Esophagus muscularis mucosa (tissue), 4 donors: ENCODE measurements at regions not wholly inside any gene's neighbourhood (a gene's known extent, or its start where the extent isn't known, plus 50 kb on each side); places are given as distances from the start of the nearest gene placed in this dataset.

Source experiments
- DNase-seq: peaks from one replicate; pipeline ENCODE4 v3.0.0-alpha.2; 2017; ENCODE audit errors: extremely low spot score
- H3K27ac ChIP-seq, 4 donors: fragments of 200-600 bp; sonication (generic); replicated peaks in 1 of 4; 1 replicate in 3 of 4; 2 replicates in 1 of 4; pipeline ENCODE4 v1.5.1; 2016 to 2019; ENCODE audit warnings: mild to moderate bottlenecking in 1 of 4
- H3K27me3 ChIP-seq, 4 donors: fragments of 200-600 bp; sonication (generic); one replicate each; pipeline versions ENCODE4 v1.5.1 to v1.6.0; 2016 to 2019
- H3K36me3 ChIP-seq, 4 donors: fragments of 200-600 bp; sonication (generic); one replicate each; pipeline ENCODE4 v1.5.1; 2016 to 2019
- H3K4me1 ChIP-seq, 4 donors: fragments of 200-600 bp; sonication (generic); one replicate each; pipeline ENCODE4 v1.5.1; 2016 to 2019
- H3K4me3 ChIP-seq, 4 donors: fragments of 200-600 bp; sonication (generic); 1 replicate in 2 of 4; 2 replicates in 2 of 4; pipeline ENCODE4 v1.5.1; 2016 to 2019; ENCODE audit warnings: mild to moderate bottlenecking in 4 of 4, moderate library complexity in 1 of 4
- H3K9me3 ChIP-seq, 4 donors: fragments of 200-600 bp; sonication (generic); 1 replicate in 3 of 4; 2 replicates in 1 of 4; pipeline ENCODE4 v1.5.1; 2016 to 2019
- EP300 ChIP-seq: sonication (generic); formaldehyde crosslinking; IDR thresholded peaks from one replicate; pipeline ENCODE4 v1.6.1; 2017; ENCODE audit warnings: antibody characterized with exemption
- POLR2A ChIP-seq: fragments of 450-650 bp; IDR thresholded peaks from one replicate; pipeline ENCODE4 v1.6.1; 2017; ENCODE audit warnings: antibody characterized with exemption, moderate library complexity, mild to moderate bottlenecking, low read depth
- POLR2AphosphoS5 ChIP-seq, 2 donors: sonication (generic); formaldehyde crosslinking; IDR thresholded peaks; one replicate each; pipeline ENCODE4 v1.6.1; 2017; ENCODE audit warnings: antibody characterized with exemption in 2 of 2
- WGBS: methylation state at CpG from one replicate; pipeline ENCODE4 v1.1.5; 2018; 5-methylcytosine and 5-hydroxymethylcytosine counted together
- intact Hi-C: fragments of 100-400 bp; cut with DNase I; formaldehyde crosslinking; loops from one replicate; pipeline ENCODE4 v1.15.1; 2023
- TF ChIP-seq, protein P1 (sequence below), 3 experiments: fragments of 200-600 bp in 2 of 3; fragments of 450-650 bp in 1 of 3; sonication (generic) in 2 of 3; IDR thresholded peaks; one replicate each; pipeline ENCODE4 v1.5.1; 2017 to 2019; ENCODE audit warnings: antibody characterized with exemption in 3 of 3, mild to moderate bottlenecking in 2 of 3, moderate library complexity in 1 of 3

DNA sequence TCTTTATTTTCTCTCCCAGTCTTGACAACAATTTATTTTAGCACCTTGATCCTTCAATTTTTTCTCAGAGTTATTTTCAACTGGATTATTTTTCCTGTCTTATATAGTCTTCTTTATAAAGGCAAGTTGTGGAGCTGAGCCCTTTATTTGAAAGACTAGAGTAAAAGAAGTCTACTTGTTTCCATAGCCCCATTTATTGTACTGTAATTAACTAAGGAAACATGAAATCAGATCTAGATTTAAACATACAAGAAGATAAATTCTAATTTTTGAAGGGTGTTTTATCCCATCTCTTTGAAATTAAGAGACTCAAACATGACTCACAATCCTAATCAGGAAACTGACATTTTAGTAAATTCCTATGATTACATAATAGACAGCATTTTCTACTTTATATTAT, 2421.8 kb downstream of the LRRC4C start:
- Histone ChIP-seq H3K27me3 (no peaks in the 10 kb centered on the region), H3K9me3 (no peaks in the 10 kb centered on the region), H3K4me1 (no peaks in the 10 kb centered on the region), H3K4me3 (no peak overlapping the region), H3K27ac (no peak overlapping the region), H3K36me3 (no peaks in the 10 kb centered on the region)
- DNase-seq: no peak
- TF ChIP-seq POLR2A: no peak
- TF ChIP-seq EP300: no peak
- TF ChIP-seq, protein P1, sequence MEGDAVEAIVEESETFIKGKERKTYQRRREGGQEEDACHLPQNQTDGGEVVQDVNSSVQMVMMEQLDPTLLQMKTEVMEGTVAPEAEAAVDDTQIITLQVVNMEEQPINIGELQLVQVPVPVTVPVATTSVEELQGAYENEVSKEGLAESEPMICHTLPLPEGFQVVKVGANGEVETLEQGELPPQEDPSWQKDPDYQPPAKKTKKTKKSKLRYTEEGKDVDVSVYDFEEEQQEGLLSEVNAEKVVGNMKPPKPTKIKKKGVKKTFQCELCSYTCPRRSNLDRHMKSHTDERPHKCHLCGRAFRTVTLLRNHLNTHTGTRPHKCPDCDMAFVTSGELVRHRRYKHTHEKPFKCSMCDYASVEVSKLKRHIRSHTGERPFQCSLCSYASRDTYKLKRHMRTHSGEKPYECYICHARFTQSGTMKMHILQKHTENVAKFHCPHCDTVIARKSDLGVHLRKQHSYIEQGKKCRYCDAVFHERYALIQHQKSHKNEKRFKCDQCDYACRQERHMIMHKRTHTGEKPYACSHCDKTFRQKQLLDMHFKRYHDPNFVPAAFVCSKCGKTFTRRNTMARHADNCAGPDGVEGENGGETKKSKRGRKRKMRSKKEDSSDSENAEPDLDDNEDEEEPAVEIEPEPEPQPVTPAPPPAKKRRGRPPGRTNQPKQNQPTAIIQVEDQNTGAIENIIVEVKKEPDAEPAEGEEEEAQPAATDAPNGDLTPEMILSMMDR (IDR thresholded peaks at IDR 0.05): no peak
- TF ChIP-seq POLR2AphosphoS5 (IDR thresholded peaks at IDR 0.05): no peak
- intact Hi-C loops: no loop called here

DNA sequence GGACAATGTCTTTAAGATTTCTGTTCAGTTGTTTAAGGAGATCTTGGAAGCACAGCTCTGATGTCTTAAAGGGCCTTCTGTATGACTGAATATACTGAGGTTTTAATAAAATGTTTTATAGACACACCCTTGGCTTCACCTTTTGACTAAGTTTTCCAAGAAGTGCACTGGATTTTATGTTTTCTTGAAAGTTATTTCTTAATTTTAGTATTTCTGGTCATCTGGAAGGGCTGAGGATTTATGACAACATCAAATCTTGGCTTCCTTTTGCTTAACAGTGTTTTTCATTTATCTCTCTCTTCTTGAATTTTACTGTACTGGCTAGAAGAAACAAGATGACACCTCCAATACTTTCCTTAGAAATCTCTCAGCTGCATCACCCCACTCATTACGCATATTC, 2423.4 kb downstream of the LRRC4C start:
- WGBS: 86% methylated on average over 1 of the region's 1 CpG
- intact Hi-C loops: no loop called here
- TF ChIP-seq POLR2AphosphoS5 (IDR thresholded peaks at IDR 0.05) (no peak), EP300 (no peak), POLR2A (no peak)
- TF ChIP-seq, protein P1 (IDR thresholded peaks at IDR 0.05): no peak
- no peaks in the 10 kb centered on the region for H3K27me3 ChIP-seq
- H3K4me3 ChIP-seq: no peak overlapping the region
- no peaks in the 10 kb centered on the region for H3K9me3 ChIP-seq
- no peaks in the 10 kb centered on the region for H3K36me3 ChIP-seq
- H3K27ac ChIP-seq: no peak overlapping the region
- no peaks in the 10 kb centered on the region for H3K4me1 ChIP-seq
- DNase-seq: no peak

DNA sequence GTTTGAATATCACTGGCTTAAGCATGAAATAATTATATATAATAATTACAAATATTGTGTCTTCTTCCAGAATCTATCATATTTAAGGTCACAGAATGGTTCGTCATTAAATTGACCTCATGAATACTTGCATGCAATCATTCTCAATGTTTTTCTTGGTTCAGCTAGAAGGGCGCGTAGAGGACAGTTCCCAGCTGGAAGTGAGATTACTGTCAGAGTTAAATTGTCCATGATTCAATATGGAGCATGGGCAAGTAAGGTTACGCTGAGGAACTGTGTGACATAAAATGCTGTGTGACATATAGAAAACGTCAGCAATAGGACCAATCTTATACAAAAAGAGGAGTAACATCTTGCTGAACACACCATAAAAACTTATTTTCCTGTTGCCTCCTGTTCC, 2423.5 kb upstream of the RAG2 start:
- TF ChIP-seq, protein P1 (IDR thresholded peaks at IDR 0.05): no peak
- TF ChIP-seq POLR2AphosphoS5 (IDR thresholded peaks at IDR 0.05) (no peak), POLR2A (no peak), EP300 (no peak)
- no peaks in the 10 kb centered on the region for H3K4me1 ChIP-seq
- intact Hi-C loops: no loop called here
- H3K9me3 ChIP-seq: no peaks in the 10 kb centered on the region
- H3K27me3 ChIP-seq: no peaks in the 10 kb centered on the region
- WGBS: 43% methylated on average over 5 of the region's 5 CpGs
- H3K4me3 ChIP-seq: no peak overlapping the region
- no peak overlapping the region for H3K27ac ChIP-seq
- no peaks in the 10 kb centered on the region for H3K36me3 ChIP-seq
- no peak for DNase-seq

DNA sequence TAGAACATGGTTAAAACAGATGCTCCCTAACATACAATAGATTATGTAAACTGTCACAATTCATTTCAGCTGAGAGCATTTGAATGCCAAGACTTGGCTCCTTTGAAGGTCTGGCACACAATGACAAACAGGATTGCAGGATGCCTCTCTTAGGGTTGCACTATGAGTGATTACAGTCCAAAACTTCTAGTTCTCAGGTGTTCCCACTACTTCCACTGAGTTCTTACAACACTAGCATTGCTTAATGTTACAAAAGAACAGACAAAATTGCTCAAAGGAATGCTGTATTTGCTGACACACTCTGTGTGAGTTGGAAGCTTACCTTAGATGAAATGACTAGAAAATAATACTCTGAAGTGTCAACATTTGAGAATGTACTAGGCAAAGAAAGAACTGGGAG, 2413.8 kb upstream of the RAG2 start:
- no peak overlapping the region for H3K27ac ChIP-seq
- H3K4me1 ChIP-seq: no peaks in the 10 kb centered on the region
- H3K9me3 ChIP-seq: peaks cover 0 to 4% (median 0%) of the 10 kb centered on the region in 4 donors
- intact Hi-C loops: no loop called here
- H3K27me3 ChIP-seq: no peaks in the 10 kb centered on the region
- no peaks in the 10 kb centered on the region for H3K36me3 ChIP-seq
- DNase-seq: no peak
- no peak overlapping the region for H3K4me3 ChIP-seq
- TF ChIP-seq, protein P1 (IDR thresholded peaks at IDR 0.05): no peak
- TF ChIP-seq EP300 (no peak), POLR2A (no peak), POLR2AphosphoS5 (IDR thresholded peaks at IDR 0.05) (no peak)

DNA sequence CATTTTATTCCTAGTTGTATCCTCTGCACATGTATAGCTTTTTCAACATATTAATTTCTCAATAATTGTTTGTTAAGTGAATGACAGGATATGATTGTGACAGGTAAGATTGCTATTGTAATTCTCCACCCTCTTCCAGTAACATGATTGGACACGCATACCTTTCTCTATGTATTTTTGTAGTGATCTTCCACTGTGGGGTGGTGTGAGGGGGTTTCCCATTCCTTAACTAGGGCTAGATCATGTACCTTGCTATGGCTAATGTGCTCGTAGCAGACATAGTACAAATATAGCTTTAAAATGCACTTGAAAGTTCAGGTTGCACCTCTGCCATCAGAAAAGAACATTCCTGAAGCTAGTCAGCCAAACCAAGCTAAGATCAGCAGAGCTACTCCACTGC, 2392.8 kb upstream of the RAG2 start:
- no peak for TF ChIP-seq POLR2A
- Histone ChIP-seq H3K27me3 (no peaks in the 10 kb centered on the region), H3K9me3 (no peaks in the 10 kb centered on the region), H3K4me3 (no peak overlapping the region), H3K36me3 (no peaks in the 10 kb centered on the region), H3K4me1 (no peaks in the 10 kb centered on the region), H3K27ac (no peak overlapping the region)
- 83% methylated on average over 2 of the region's 2 CpGs for WGBS
- intact Hi-C loops: no loop called here
- DNase-seq: no peak
